H1 (cell line): ENCODE measurements at regions not wholly inside any gene's neighbourhood (a gene's known extent, or its start where the extent isn't known, plus 50 kb on each side); places are given as distances from the start of the nearest gene placed in this dataset.

ENCODE experiments used
- CTCF ChIA-PET: fragments of 300-600 bp; sonication (Branson Sonifier 250); formaldehyde crosslinking; loops from one replicate; lab custom pipeline; 2021; ENCODE audit not compliant: partially characterized antibody; lab: Charles Lee
- POLR2A ChIA-PET: fragments of 300-600 bp; sonication (Branson Sonifier 250); formaldehyde crosslinking; loops from one replicate; lab custom pipeline; 2021; ENCODE audit warnings: inconsistent platforms; ENCODE audit not compliant: partially characterized antibody; lab: Charles Lee
- DNase-seq, 2 experiments: peaks; one replicate each; pipeline versions ENCODE4 v3.0.0 to v3.0.0-alpha.2; 2010 to 2022; ENCODE audit warnings: low spot score in 2 of 2, low read depth in 1 of 2, mixed read lengths in 1 of 2
- FAIRE-seq: peaks from 2 replicates; lab custom pipeline; 2011; peaks lifted over from hg19 to GRCh38; lab: Jason Lieb, UNC
- H2AFZ ChIP-seq: 2 replicates; pipeline ENCODE4 v1.8.1; 2012; ENCODE audit warnings: low read length, inconsistent platforms
- H2AK5ac ChIP-seq: 2 replicates; pipeline ENCODE4 v1.6.1; 2013; ENCODE audit warnings: low read depth, low read length
- H2BK120ac ChIP-seq: replicated peaks from 2 replicates; pipeline ENCODE3; 2013; ENCODE audit warnings: low read depth, low read length, inconsistent platforms
- H2BK12ac ChIP-seq: 2 replicates; pipeline ENCODE4 v1.6.1; 2013; ENCODE audit warnings: low read depth, low read length
- H2BK15ac ChIP-seq: 2 replicates; pipeline ENCODE4 v1.6.1; 2013; ENCODE audit warnings: low read length
- H2BK20ac ChIP-seq: 2 replicates; pipeline ENCODE4 v1.6.1; 2013; ENCODE audit warnings: low read length
- H2BK5ac ChIP-seq: 2 replicates; pipeline ENCODE4 v1.6.1; 2013; ENCODE audit warnings: low read depth, low read length
- H3K14ac ChIP-seq: 2 replicates; pipeline ENCODE4 v1.6.1; 2013; ENCODE audit warnings: inconsistent platforms; ENCODE audit not compliant: insufficient read length
- H3K18ac ChIP-seq: 2 replicates; pipeline ENCODE4 v1.6.1; 2013; ENCODE audit warnings: low read length; ENCODE audit errors: extremely low read depth
- H3K23ac ChIP-seq: 2 replicates; pipeline ENCODE4 v1.6.1; 2013; ENCODE audit warnings: inconsistent platforms; ENCODE audit not compliant: insufficient read length
- H3K23me2 ChIP-seq: 2 replicates; pipeline ENCODE4 v1.6.1; 2013; ENCODE audit warnings: low read depth, low read length
- H3K27ac ChIP-seq: 2 replicates; pipeline ENCODE4 v1.6.1; 2011; ENCODE audit warnings: low read depth, low read length, inconsistent platforms
- H3K27me3 ChIP-seq, 4 experiments: replicated peaks in 1 of 4; 1 replicate in 1 of 4; 2 replicates in 3 of 4; pipeline versions ENCODE4 v1.6.1 to v1.8.1; 2011 to 2013; ENCODE audit warnings: low read length in 3 of 4, mild to moderate bottlenecking in 3 of 4, inconsistent platforms in 2 of 4, mixed read lengths in 2 of 4, moderate library complexity in 1 of 4; ENCODE audit not compliant: control insufficient read depth in 3 of 4, insufficient read depth in 3 of 4; ENCODE audit errors: extremely low read depth in 1 of 4
- H3K36me3 ChIP-seq, 4 experiments: 2 replicates each; pipeline versions ENCODE4 v1.6.1 to v1.8.1; 2011 to 2013; ENCODE audit warnings: mild to moderate bottlenecking in 4 of 4, low read length in 3 of 4, moderate library complexity in 2 of 4, control low read depth in 1 of 4, inconsistent platforms in 1 of 4; ENCODE audit not compliant: insufficient read depth in 4 of 4, control insufficient read depth in 2 of 4
- H3K4ac ChIP-seq: replicated peaks from 2 replicates; pipeline ENCODE3; 2013; ENCODE audit warnings: low read length, low read depth, mixed read lengths, inconsistent platforms; ENCODE audit not compliant: insufficient read length
- H3K4me1 ChIP-seq, 4 experiments: replicated peaks in 1 of 4; 1 replicate in 1 of 4; 2 replicates in 3 of 4; pipeline versions ENCODE4 v1.6.1 to v1.8.1; 2011 to 2013; ENCODE audit warnings: low read length in 3 of 4, inconsistent platforms in 2 of 4, mixed read lengths in 1 of 4; ENCODE audit not compliant: insufficient read depth in 4 of 4, control insufficient read depth in 3 of 4
- H3K4me2 ChIP-seq, 2 experiments: 2 replicates each; pipeline versions ENCODE4 v1.6.1 to v1.8.1; 2011 to 2013; ENCODE audit warnings: low read depth in 2 of 2, low read length in 2 of 2, control low read depth in 1 of 2, inconsistent platforms in 1 of 2, mild to moderate bottlenecking in 1 of 2; ENCODE audit not compliant: insufficient read depth in 1 of 2
- H3K4me3 ChIP-seq, 4 experiments: fragments of 200-600, 300-600 bp in 1 of 4; sonication (generic), shearing (Covaris generic), sonication (Bioruptor Twin) in 1 of 4; 2 replicates each; pipeline versions ENCODE4 v1.5.1 to v1.8.1; 2011 to 2016; ENCODE audit warnings: low read length in 4 of 4, low read depth in 3 of 4, control low read depth in 2 of 4, inconsistent platforms in 2 of 4, mild to moderate bottlenecking in 2 of 4, mixed read lengths in 1 of 4, moderate library complexity in 1 of 4; ENCODE audit not compliant: insufficient read depth in 2 of 4; ENCODE audit errors: extremely low read depth in 1 of 4
- H3K56ac ChIP-seq: replicated peaks from 2 replicates; pipeline ENCODE3; 2013; ENCODE audit warnings: low read depth, mild to moderate bottlenecking, mixed read lengths, low read length, inconsistent platforms; ENCODE audit not compliant: insufficient read length
- H3K79me1 ChIP-seq: 2 replicates; pipeline ENCODE4 v1.6.1; 2013; ENCODE audit warnings: low read depth, low read length, control low read depth
- H3K79me2 ChIP-seq, 2 experiments: 2 replicates each; pipeline versions ENCODE4 v1.6.1 to v1.8.1; 2012 to 2013; ENCODE audit warnings: low read length in 2 of 2, mild to moderate bottlenecking in 2 of 2, inconsistent platforms in 1 of 2; ENCODE audit not compliant: insufficient read depth in 2 of 2, control insufficient read depth in 1 of 2
- H3K9ac ChIP-seq, 4 experiments: replicated peaks in 1 of 4; 1 replicate in 1 of 4; 2 replicates in 3 of 4; pipeline versions ENCODE4 v1.6.1 to v1.8.1; 2011 to 2013; ENCODE audit warnings: low read depth in 3 of 4, low read length in 3 of 4, control low read depth in 2 of 4, mild to moderate bottlenecking in 2 of 4, moderate library complexity in 2 of 4, inconsistent platforms in 1 of 4; ENCODE audit errors: extremely low read depth in 1 of 4
- H3K9me3 ChIP-seq, 2 experiments: 2 replicates each; pipeline versions ENCODE4 v1.6.1 to v1.8.1; 2012 to 2013; ENCODE audit warnings: mild to moderate bottlenecking in 2 of 2, moderate library complexity in 2 of 2, control low read depth in 1 of 2, inconsistent platforms in 1 of 2, low read depth in 1 of 2, low read length in 1 of 2, mixed read lengths in 1 of 2; ENCODE audit not compliant: insufficient read depth in 2 of 2
- H4K20me1 ChIP-seq, 2 experiments: replicated peaks in 1 of 2; 2 replicates each; pipeline versions ENCODE3 to v1.8.1; 2011 to 2013; ENCODE audit warnings: inconsistent platforms in 2 of 2, low read length in 2 of 2, mild to moderate bottlenecking in 1 of 2; ENCODE audit not compliant: insufficient read depth in 2 of 2, control insufficient read depth in 1 of 2
- H4K5ac ChIP-seq: 2 replicates; pipeline ENCODE4 v1.6.1; 2013; ENCODE audit warnings: low read length, low read depth, mixed read lengths, inconsistent platforms; ENCODE audit not compliant: insufficient read length
- H4K8ac ChIP-seq: 2 replicates; pipeline ENCODE4 v1.8.0; 2013; ENCODE audit warnings: mild to moderate bottlenecking, moderate library complexity, low read length, inconsistent platforms; ENCODE audit not compliant: insufficient read depth; ENCODE audit errors: extremely low read depth
- H4K91ac ChIP-seq: replicated peaks from 2 replicates; pipeline ENCODE3; 2013; ENCODE audit warnings: low read length, mixed read lengths, inconsistent platforms; ENCODE audit not compliant: insufficient read length
- BACH1 ChIP-seq: IDR thresholded peaks from 2 replicates; pipeline ENCODE4 v1.6.1; 2012; ENCODE audit warnings: low read length, improper control_type of control experiment
- EP300 ChIP-seq, 2 experiments: IDR thresholded peaks; 1 replicate in 1 of 2; 2 replicates in 1 of 2; pipeline ENCODE4 v1.6.1; 2011 to 2012; ENCODE audit warnings: low read depth in 2 of 2, low read length in 2 of 2, mild to moderate bottlenecking in 2 of 2, borderline replicate concordance in 1 of 2, inconsistent platforms in 1 of 2, moderate library complexity in 1 of 2
- KDM5A ChIP-seq: fragments of 200-600 bp; IDR thresholded peaks from 2 replicates; pipeline ENCODE4 v1.7.1; 2012; ENCODE audit warnings: mild to moderate bottlenecking, low read length, inconsistent platforms, mixed read lengths
- NRF1 ChIP-seq: IDR thresholded peaks from 2 replicates; pipeline ENCODE4 v1.6.1; 2011; ENCODE audit warnings: mild to moderate bottlenecking, low read depth, low read length, improper control_type of control experiment
- SAP30 ChIP-seq: fragments of 300-600 bp; sonication (generic); IDR thresholded peaks from 2 replicates; pipeline ENCODE4 v1.7.1; 2012; ENCODE audit warnings: low read length, moderate library complexity, mild to moderate bottlenecking, inconsistent platforms; ENCODE audit not compliant: insufficient read depth, insufficient replicate concordance
- SP1 ChIP-seq: IDR thresholded peaks from 2 replicates; pipeline ENCODE4 v1.6.1; 2011; ENCODE audit warnings: low read depth, low read length
- SRF ChIP-seq: IDR thresholded peaks from 2 replicates; pipeline ENCODE4 v1.6.1; 2011; ENCODE audit warnings: mild to moderate bottlenecking, low read depth, low read length, moderate library complexity
- SUZ12 ChIP-seq: fragments of 200-600 bp; sonication (generic); IDR thresholded peaks from 2 replicates; pipeline ENCODE4 v1.6.1; 2012; ENCODE audit warnings: mild to moderate bottlenecking, inconsistent platforms, low read length, moderate library complexity, mixed read lengths
- TBP ChIP-seq: IDR thresholded peaks from 2 replicates; pipeline ENCODE4 v1.6.1; 2011; ENCODE audit warnings: low read depth, low read length, improper control_type of control experiment
- YY1 ChIP-seq: IDR thresholded peaks from 2 replicates; pipeline ENCODE4 v1.6.1; 2011; ENCODE audit warnings: low read depth, mild to moderate bottlenecking, low read length
- WGBS, 2 experiments: shearing (Covaris generic) in 1 of 2; methylation state at CpG; one replicate each; pipeline versions ENCODE4 v1.1.6 to v1.1.7; 2013 to 2015; ENCODE audit warnings: low lambda C conversion rate in 2 of 2, mixed read lengths in 2 of 2, inconsistent platforms in 1 of 2, low coverage in 1 of 2, missing lambda C conversion rate in 1 of 2; ENCODE audit not compliant: insufficient replicate concordance in 2 of 2, insufficient coverage in 1 of 2, insufficient read length in 1 of 2; ENCODE audit errors: extremely low coverage in 1 of 2, missing lambda C conversion rate in 1 of 2; 5-methylcytosine and 5-hydroxymethylcytosine counted together
- TF ChIP-seq, protein P1 (sequence below): IDR thresholded peaks from 2 replicates; pipeline ENCODE4 v1.6.1; 2011; ENCODE audit warnings: low read depth, mild to moderate bottlenecking, low read length; ENCODE audit not compliant: insufficient read depth
- TF ChIP-seq, protein P2 (sequence below): IDR thresholded peaks from 2 replicates; pipeline ENCODE4 v1.6.1; 2012; ENCODE audit warnings: low read length, inconsistent platforms

DNA sequence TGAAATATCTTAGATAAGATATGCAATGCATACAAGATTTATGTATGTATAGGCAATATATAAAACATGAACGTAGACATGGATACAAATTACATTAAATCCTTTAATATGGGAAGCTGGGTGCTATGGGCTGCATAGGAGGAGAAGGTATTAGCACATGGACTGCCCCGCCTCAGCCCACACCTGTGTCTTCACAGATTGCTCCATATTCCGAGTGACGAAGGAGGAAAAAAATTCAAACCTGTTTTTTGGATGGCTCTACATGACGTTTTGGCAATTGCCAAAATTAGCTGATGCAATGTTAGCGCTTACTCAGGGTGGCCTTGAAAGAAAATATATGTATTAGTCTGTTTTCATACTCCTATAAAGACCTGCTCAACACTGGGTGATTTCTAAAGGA lies 223.4 kb upstream of the SLCO3A1 start:
- H3K4me3 ChIP-seq = no peak overlapping the region
- TF ChIP-seq EP300 (IDR thresholded peaks at IDR 0.05; ENCODE audit: borderline replicate concordance in 1 of 2, low read depth in 2 of 2, low read length in 2 of 2) (no peak), NRF1 (no peak), TBP (no peak), KDM5A (no peak), SUZ12 (no peak), SRF (no peak), YY1 (no peak), BACH1 (no peak), SAP30 (no peak), SP1 (no peak)
- TF ChIP-seq, protein P1, sequence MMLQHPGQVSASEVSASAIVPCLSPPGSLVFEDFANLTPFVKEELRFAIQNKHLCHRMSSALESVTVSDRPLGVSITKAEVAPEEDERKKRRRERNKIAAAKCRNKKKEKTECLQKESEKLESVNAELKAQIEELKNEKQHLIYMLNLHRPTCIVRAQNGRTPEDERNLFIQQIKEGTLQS = no peak
- TF ChIP-seq, protein P2, sequence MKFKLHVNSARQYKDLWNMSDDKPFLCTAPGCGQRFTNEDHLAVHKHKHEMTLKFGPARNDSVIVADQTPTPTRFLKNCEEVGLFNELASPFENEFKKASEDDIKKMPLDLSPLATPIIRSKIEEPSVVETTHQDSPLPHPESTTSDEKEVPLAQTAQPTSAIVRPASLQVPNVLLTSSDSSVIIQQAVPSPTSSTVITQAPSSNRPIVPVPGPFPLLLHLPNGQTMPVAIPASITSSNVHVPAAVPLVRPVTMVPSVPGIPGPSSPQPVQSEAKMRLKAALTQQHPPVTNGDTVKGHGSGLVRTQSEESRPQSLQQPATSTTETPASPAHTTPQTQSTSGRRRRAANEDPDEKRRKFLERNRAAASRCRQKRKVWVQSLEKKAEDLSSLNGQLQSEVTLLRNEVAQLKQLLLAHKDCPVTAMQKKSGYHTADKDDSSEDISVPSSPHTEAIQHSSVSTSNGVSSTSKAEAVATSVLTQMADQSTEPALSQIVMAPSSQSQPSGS = no peak

More for the DNA sequence above, 223.4 kb upstream of the SLCO3A1 start:
- H4K5ac ChIP-seq = no peak overlapping the region
- no peak overlapping the region for H3K9ac ChIP-seq
- no peak overlapping the region for H4K91ac ChIP-seq
- no peak overlapping the region for H3K23ac ChIP-seq
- no peaks in the 10 kb centered on the region for H3K23me2 ChIP-seq
- no peak overlapping the region for H3K27ac ChIP-seq
- no peak overlapping the region for H3K18ac ChIP-seq
- no peaks in the 10 kb centered on the region for H3K36me3 ChIP-seq
- CTCF ChIA-PET = no interaction called here
- H4K8ac ChIP-seq = no peak overlapping the region
- H2BK12ac ChIP-seq = no peak overlapping the region
- no peak overlapping the region for H2BK15ac ChIP-seq
- no peaks in the 10 kb centered on the region; the same call in 1 of the 2 replicates for H3K79me1 ChIP-seq
- H4K20me1 ChIP-seq = no peaks in the 10 kb centered on the region
- no peak overlapping the region for H2AK5ac ChIP-seq
- WGBS, 2 experiments = 89% methylated on average over 6 of the region's 6 CpGs; no CpG with 5 or more reads in 1 of the 2 experiments
- H3K79me2 ChIP-seq = no peaks in the 10 kb centered on the region
- no peak for DNase-seq
- H2BK20ac ChIP-seq = no peak overlapping the region
- no peak for FAIRE-seq
- H3K4me1 ChIP-seq = no peaks in the 10 kb centered on the region
- no peaks in the 10 kb centered on the region for H3K9me3 ChIP-seq
- no peak overlapping the region for H3K4ac ChIP-seq
- no peak overlapping the region for H3K56ac ChIP-seq
- no peaks in the 10 kb centered on the region for H3K27me3 ChIP-seq
- no peak overlapping the region for H3K14ac ChIP-seq
- no peak overlapping the region for H2BK5ac ChIP-seq
- POLR2A ChIA-PET = no interaction called here
- H2BK120ac ChIP-seq = no peak overlapping the region
- H2AFZ ChIP-seq = no peak overlapping the region
- H3K4me2 ChIP-seq = no peak overlapping the region
